K562 (cell line): ENCODE measurements at regions not wholly inside any gene's neighbourhood (a gene's known extent, or its start where the extent isn't known, plus 50 kb on each side); places are given as distances from the start of the nearest gene placed in this dataset.

Source experiments
- NFE2L1 ChIP-seq: fragments of 450-650 bp; IDR thresholded peaks from 2 replicates; pipeline ENCODE4 v1.6.1; 2016; ENCODE audit warnings: missing genetic modification characterization, low read depth, mild to moderate bottlenecking, missing compliant biosample characterization, moderate library complexity, borderline replicate concordance
- SOX6 ChIP-seq: fragments of 450-650 bp; IDR thresholded peaks from 2 replicates; pipeline ENCODE4 v1.6.1; 2014; ENCODE audit warnings: mild to moderate bottlenecking

GRCh38 chr10:78712147-78712546 lies 356.6 kb upstream of the ZMIZ1 start:
- TF ChIP-seq SOX6 (no peak), NFE2L1 (tag) (no peak)
